Activated CD4-positive, alpha-beta T cell treated with anti-CD3 and anti-CD28 coated beads for 24 hours (primary cell): ENCODE measurements at regions not wholly inside any gene's neighbourhood (a gene's known extent, or its start where the extent isn't known, plus 50 kb on each side); places are given as distances from the start of the nearest gene placed in this dataset.
"Not testable (repeated sequence)": the region's sequence is repeated elsewhere in the genome, so short reads cannot be mapped to it uniquely, and the experiment has no call there.

Experiments used
- DNase-seq, 2 donors: peaks; one replicate each; pipeline ENCODE4 v3.0.0-alpha.2; 2020; ENCODE audit warnings: low read depth in 2 of 2

GRCh38 chr5:63211448-63212132, 633.0 kb downstream of the LRRC70 start:
- DNase-seq, result no peak

DNA sequence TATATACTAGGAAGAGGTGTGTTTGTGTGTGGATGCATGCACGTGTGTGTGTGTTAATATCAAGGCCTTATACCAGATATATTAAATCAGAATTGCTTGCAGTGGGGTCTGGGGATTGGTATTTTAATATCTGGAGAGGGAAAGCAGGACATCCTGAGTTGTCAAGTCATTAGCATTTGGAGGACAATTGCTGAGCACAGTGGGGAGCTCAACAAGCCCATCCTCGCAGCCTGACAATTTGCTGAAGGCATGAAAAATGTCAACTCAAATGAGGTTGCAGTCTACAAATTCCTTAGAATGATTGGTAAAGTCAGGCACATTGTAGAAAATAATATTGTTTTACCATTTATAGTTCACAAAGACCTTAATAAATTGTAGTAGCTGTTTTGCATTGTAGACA, 627.4 kb downstream of the LRRC70 start:
- no peak for DNase-seq

DNA sequence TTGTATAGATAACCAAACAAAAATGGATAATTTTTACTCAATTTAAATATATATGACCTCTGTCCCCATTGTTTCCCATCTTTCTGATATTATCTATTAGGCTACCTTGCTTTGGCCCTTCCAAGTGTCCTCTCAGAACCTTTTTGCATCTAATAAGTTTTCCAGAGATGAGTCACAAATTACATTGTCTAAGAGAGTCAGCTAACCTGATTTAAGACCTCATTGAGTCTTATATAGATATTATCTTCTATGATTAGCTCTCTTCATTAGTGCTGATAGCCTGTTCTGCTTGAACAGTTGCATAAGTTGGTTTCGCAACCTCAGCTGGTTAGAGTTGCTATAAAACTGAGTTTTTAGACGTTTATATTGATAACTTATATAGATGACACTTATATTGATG, 623.1 kb downstream of the LRRC70 start:
- DNase-seq, result no peak

DNA sequence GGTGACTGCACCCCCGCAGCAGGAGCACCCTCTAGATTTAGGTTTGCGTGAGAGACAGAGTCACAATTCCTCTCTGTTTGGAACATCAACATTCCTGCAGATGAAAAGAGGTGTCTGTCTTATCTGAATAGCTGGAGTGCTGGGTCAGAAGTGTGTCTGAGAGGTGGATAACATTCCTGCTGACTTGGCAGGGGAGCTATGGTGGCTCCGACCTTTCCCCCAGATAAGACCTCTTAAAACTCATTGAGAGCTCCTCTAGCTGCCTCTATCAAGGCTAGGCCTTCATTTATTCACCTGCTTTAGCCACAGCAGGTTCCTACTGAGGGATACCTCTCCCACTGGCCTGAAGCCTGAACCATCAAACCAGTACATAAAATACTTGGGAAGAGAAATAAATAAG, 615.5 kb downstream of the LRRC70 start:
- no peak for DNase-seq

DNA sequence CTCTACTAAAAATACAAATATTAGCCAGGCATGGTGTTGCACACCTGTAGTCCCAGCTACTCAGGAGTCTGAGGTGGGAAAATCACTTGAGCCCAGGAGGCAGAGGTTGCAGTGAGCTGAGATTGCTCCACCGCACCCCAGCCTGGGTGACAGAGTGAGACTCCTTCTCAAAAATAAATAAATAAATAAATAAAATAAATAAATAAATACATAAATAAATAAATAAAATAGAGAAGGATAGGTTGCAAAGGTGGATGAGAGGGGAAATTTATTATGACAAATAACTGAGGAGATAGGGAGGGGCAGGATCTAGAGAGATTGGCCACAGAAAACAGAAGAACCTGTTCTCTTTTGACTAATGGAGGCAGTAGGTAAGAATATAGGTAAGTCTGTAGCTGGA, 601.6 kb downstream of the LRRC70 start:
- DNase-seq, result not testable (repeated sequence)

DNA sequence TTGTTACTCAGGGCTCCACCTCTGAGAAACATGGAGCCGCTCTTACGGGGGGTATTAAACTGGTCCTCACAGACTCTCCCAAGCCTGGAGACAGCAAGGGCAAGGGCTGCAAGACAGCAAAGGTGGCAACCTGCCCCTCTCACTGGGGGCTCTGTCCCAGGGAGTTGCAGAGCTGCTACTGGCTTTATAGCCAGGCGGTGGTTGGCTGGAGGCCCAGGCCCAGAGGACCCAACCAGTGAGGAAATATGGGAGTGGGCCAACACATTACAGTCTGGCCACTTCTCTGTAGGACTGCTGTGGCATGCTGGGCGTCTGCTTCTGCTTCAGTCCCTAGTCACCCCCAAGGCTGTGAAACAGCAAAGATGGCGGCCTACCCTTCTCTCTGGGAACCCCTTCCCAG, 597.2 kb downstream of the LRRC70 start:
- DNase-seq, result no peak

DNA sequence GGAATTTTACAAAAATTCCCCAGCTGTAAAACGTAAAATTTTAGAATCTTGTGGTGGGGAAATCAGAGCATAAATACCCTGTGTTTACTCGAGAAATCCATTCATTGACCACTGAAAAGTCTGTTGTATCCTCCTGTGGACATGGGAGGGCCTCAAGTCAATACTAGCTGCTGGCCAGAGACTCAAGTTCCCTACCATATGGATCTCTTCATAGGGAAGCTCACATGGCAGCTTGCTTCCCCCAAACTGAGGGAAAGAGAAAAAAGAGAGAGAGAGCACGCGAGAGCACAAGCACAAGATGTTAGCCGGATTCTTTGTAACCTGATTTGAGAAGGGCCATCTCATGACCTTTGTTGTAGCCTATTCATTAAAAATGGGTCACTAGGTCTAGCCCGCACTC, 591.9 kb downstream of the LRRC70 start:
- no peak for DNase-seq

DNA sequence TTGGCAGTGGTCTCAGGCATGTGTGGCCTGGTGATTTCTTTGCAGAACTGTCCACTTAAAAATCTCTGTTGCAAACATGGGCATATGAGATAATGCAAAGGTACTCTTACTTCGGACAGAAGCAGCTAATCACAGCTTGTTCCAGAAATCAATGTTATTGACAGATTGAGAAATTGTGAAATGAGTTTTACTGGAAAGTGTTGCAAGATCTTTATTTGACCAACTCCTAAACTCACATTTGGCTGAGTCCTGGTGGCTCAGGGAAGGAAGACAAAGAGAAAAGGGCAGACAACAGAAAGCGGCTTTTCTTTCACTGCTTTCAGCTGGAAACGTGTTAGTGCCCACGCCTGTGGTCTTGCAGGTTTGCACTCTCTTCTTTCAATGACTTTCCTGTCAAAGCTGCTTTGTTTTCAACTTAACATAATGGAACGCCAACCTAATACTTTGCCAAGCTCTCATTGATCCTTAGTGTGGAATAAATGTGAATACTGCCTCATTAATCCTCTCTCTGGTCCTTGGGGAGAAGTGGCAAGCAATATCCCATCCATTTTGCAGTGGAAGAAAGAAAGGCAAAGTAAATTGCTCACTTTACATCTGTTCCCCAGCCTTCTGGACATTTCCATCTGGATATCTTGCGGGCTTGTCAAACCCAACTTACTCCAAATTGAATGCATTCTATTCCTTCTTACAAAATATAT, 586.4 kb downstream of the LRRC70 start:
- no peak for DNase-seq

DNA sequence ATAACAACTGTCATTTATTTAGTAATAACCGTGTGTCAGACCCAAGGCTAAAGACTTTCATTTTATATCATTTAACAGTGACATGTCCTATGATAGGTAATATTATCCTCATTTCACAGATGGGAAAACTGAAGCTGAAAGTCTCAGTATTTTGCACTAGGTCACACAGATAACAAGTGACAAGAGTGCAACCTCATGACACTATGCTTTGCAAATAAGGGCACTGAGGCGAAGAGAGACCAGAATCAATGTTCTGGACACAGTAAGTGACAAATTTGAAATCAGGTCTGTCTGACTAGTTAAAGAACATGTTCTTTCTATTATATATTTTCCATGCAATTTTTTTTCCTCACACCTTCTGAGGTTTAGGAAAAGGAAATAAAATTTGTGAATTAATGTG, 585.7 kb downstream of the LRRC70 start:
- no peak for DNase-seq

DNA sequence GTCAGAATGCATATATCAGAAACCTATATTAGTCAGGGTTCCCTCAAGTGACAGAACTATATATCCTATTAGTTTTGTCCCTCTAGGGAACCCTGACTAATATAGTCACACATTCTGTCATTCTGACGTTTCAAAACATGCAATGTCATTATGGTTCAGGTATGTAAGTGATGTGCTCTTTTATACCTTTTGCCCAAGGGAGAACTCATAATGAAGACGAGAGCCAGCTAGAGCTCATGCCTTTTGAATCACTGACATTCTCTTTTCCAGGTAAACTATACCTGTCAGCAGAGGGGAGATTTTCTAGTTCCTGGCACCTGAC, 576.7 kb downstream of the LRRC70 start:
- DNase-seq, result no peak

GRCh38 chr5:63154476-63155309, 576.1 kb downstream of the LRRC70 start:
- no peak for DNase-seq

- DNase-seq, result no peak
Measured at GRCh38 chr5:63152871-63153270, 574.3 kb downstream of the LRRC70 start.

DNA sequence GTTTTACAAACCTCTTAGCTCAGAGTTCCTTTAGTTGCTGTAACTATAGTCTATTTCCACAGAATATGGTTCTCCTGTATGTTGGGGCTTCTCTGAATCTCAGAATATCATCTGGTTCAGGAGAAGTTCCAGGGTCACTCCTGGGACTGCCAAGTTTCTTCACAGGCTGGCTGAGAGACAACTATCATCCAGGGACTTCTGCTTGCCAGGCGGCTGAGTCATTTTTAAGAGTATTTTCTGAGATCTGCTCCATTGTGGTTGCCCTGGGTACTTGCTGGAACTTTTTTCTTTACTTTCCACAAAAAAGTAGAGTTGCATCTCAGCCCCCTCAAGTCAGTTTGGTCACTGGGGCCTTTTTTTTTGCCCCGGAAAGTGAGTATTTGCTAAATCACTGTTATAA, 566.5 kb downstream of the LRRC70 start:
- no peak for DNase-seq

- no peak for DNase-seq
Measured at GRCh38 chr5:63141591-63141990, 563.0 kb downstream of the LRRC70 start.

- no peak for DNase-seq
Measured at GRCh38 chr5:63135291-63135690, 556.7 kb downstream of the LRRC70 start.

DNA sequence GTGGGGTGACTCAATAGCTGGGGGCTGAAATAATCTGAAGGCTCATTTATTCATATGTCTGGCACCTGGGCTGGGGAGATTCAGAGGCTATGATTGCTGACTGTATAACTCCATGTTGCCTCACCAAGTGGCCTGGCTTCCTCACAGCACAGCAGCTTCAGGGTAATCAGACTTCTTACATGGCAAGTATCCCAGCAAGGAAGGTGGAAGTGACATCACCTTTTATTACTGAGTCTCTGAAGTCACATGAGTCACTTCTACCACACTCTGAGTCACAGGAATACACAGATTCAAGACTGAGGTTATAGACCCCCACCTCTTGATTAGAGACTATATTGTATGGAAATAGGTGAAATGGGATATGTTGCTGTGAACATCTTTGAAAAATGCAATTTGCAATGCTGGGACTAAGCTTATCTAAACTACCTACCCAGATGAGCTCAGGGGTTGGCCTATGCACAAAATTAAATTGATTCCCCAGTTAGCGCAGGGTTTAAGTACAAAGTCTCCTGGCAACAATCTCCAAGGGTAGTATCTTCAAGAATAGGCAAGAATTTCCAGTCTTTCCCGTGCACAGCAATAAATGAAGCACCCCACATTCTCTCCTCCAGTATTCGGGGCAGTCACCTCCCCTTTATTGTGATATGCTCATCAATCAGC, 553.1 kb downstream of the LRRC70 start:
- DNase-seq, result no peak

- DNase-seq, result no peak
Measured at GRCh38 chr5:63128761-63129160, 550.1 kb downstream of the LRRC70 start.

DNA sequence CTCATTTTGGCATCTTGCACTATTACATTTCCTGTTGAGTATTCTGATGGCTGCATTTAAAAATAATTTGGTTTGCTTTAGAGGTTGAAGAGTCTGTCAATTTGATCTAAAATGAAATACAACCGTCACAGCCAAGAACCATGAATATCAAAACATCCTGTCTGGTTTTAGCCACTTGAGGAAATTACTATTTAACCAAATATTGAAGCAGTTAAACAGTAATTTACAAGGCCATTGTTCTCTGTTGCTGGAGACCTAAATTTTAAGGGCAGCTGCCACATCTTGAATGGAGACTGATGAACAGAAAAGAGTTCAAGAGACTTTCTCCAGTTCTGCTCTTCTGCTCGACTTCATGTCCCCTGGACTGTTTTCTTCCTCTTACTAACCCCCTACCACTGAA, 549.4 kb downstream of the LRRC70 start:
- no peak for DNase-seq

DNA sequence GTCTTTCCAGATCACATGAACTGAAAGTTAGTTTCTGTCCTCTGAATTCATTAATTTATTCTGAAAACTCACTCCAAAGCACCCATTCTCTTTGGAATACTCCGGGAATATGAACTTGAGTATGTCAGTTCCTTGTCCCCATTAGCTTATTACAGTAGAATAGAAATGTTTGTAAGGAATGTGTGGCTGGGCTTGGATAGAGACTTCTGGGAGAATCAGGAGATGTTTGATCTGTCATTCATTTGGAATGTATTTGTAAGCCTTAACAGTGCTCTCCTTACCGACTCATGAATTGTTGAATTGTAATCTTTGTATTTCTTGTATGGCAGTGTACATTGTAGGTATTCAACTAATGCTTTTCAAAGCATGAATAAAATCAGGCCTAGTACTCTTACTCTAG, 548.4 kb downstream of the LRRC70 start:
- no peak for DNase-seq

DNA sequence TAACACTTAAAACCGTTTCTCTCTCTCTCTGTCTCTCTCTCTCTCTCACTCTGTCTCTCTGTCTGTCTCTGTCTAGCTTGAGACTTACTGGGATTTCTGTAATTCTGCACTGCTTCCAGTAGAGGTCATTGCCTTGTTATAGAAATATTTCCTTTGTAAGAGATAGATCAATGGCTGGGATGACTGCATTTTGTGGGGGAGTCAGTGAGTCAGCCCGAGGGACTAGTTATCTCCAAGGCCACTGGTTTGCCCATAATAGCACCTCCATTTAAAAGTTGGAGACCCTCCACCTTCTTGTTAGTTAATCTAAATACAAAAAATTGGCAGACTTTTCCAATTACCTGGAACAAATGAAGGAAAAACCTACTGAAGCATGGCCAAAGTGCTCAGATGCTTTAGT, 547.2 kb downstream of the LRRC70 start:
- no peak for DNase-seq

GRCh38 chr5:63125392-63125791, 546.8 kb downstream of the LRRC70 start:
- DNase-seq, result no peak

DNA sequence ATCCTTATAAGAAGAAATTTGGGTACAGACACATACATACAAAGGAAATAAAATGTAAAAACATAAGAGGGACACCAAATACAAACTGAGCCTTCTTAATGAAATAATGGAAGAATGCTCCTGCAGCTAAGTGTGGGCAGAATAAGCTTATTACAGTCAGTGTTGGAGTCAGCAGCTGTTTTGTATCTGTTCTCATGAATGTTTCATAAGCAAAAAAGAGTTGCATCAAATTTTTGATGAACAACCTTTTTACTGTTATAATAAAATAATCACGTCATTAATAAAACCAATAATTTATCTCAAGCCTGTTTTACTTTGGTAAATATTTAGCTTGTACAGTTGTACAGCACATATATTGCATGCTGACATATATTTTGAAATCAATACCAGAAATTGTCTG, 545.6 kb downstream of the LRRC70 start:
- DNase-seq, result no peak

DNA sequence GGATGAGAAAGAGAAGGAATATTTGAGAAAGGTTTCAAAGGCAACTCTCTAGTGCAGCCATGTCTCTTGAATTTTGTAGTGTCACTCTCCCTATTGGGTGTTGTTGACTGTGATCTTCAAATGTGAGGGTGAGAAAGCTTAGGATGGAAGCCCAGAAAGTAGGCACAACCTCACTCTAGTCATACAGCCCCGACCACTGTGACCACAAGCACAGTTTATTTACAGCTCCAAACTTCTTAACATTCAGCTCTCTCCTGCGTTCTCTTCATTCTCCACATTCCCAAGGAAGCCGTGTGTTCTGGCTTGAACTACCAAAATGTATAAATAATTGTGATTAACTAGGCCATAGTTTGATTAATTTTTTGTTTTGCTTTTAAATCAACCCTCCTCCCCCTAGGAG, 542.9 kb downstream of the LRRC70 start:
- no peak for DNase-seq
